ENCODE measurements at regions not wholly inside any gene's neighbourhood (a gene's known extent, or its start where the extent isn't known, plus 50 kb on each side); places are given as distances from the start of the nearest gene placed in this dataset.

DNA sequence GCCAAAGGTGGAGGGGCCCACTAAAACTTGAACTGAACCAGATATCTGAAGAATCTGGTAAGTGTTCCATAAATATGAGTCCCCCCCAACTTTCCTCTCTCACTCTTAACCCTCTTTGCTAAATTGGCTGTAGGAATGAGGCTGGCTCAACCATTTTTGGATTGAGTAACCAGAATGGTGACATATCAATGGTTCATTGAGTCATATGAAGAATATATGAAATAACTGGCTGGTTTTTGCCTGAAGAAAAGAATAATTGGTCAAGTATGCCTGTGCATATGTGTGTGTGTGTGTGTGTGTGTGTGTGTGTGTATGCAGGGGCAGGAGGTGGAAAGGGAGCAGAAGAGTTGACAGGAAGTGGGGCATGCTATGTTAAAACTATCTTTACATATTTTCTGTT is 472.9 kb upstream of the THBS1 start:
- H3K79me2 ChIP-seq (ENCODE audit: low read length), result no peaks in the 10 kb centered on the region
- no peaks in the 10 kb centered on the region for H3K9me2 ChIP-seq (replicated peaks; ENCODE audit: insufficient read depth, low read length)
- H3K9me3 ChIP-seq (ENCODE audit: low read length), result no peaks in the 10 kb centered on the region
- H3K27ac ChIP-seq (ENCODE audit: low read length), result no peak overlapping the region
- no peak for DNase-seq
- no peaks in the 10 kb centered on the region for H3K27me3 ChIP-seq (ENCODE audit: low read length)
- H3K36me3 ChIP-seq (ENCODE audit: insufficient read depth, low read length), result no peaks in the 10 kb centered on the region
- H3K4me1 ChIP-seq (ENCODE audit: low read length), result no peaks in the 10 kb centered on the region
- no peaks in the 10 kb centered on the region for H4K20me1 ChIP-seq (ENCODE audit: insufficient read depth, low read depth, low read length)
- no peak overlapping the region for H3K9ac ChIP-seq (ENCODE audit: low read length)
- H2AFZ ChIP-seq (ENCODE audit: low read length), result no peak overlapping the region
- no peak overlapping the region for H3K4me2 ChIP-seq (ENCODE audit: low read depth, low read length, poor library complexity, severe bottlenecking)
- no peak overlapping the region for H3K4me3 ChIP-seq (ENCODE audit: low read length)

DNA sequence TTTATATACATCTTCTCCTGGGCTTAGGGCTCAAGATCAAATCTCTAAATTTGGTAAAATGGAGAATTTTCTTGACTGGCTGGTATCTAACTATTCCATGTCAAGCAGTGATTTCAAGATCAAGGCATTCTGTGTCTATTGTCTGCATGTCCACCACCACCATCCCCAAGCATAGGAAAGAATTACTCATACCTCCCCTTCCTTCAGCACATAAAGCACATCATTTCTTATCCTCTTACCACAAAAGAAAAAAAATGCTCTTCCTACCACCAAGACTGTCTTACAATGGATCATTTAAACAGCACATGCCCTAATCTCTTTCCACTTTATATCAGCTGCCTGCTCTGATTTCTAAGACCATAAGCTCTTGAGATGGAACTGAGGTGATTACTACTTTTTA is 470.5 kb upstream of the THBS1 start:
- DNase-seq, result no peak
- Histone ChIP-seq H4K20me1 (ENCODE audit: insufficient read depth, low read depth, low read length) (no peaks in the 10 kb centered on the region), H3K4me1 (ENCODE audit: low read length) (no peaks in the 10 kb centered on the region), H3K36me3 (ENCODE audit: insufficient read depth, low read length) (no peaks in the 10 kb centered on the region), H3K27ac (ENCODE audit: low read length) (no peak overlapping the region), H3K9me2 (replicated peaks; ENCODE audit: insufficient read depth, low read length) (no peaks in the 10 kb centered on the region), H3K4me3 (ENCODE audit: low read length) (no peak overlapping the region), H3K4me2 (ENCODE audit: low read depth, low read length, poor library complexity, severe bottlenecking) (no peak overlapping the region), H3K9ac (ENCODE audit: low read length) (no peak overlapping the region), H3K79me2 (ENCODE audit: low read length) (no peaks in the 10 kb centered on the region), H3K27me3 (ENCODE audit: low read length) (no peaks in the 10 kb centered on the region), H3K9me3 (ENCODE audit: low read length) (no peaks in the 10 kb centered on the region), H2AFZ (ENCODE audit: low read length) (no peak overlapping the region)

DNA sequence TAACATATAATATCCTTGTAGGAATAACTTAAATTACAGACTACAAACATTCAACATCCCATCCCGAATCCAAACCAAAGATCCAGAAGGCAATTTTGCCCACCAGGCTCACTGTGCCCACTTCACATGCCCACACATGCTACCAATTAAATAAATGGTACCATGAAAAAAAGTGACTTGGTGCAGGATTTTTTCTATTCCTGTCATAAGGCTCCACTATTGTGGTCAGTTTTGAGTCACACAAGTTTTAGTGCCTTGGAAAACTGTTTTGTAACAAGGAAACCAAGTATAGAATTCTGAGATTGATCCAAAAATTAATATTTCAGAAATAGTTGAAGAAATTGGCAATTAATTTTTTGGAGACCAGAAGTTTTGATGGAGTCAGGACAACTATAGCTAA is 470.1 kb upstream of the THBS1 start:
- H3K4me3 ChIP-seq (ENCODE audit: low read length), result no peak overlapping the region

DNA sequence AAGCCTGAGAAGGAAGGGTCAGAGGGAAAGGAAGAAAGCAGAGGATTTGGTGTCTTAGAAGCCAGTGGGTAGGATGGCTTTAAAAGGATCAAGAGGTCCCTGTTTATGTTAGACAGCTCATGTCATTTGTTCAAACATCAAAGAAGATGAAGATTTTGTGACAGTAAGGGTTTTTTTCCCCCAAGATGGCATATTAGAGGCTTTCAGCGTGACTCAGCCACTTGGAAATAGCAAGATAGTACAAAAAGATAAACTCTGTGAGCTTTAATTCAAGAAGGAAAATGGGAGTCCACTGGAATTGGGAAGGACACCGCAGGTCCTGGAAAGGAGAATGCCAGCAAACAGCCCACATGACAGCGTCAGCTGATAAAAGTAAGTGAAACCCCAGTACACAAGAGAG is 467.1 kb upstream of the THBS1 start:
- H3K4me3 ChIP-seq (ENCODE audit: low read length), result no peak overlapping the region
- H3K27me3 ChIP-seq (ENCODE audit: low read length), result no peaks in the 10 kb centered on the region
- no peak overlapping the region for H3K27ac ChIP-seq (ENCODE audit: low read length)
- no peaks in the 10 kb centered on the region for H4K20me1 ChIP-seq (ENCODE audit: insufficient read depth, low read depth, low read length)
- no peak overlapping the region for H3K9ac ChIP-seq (ENCODE audit: low read length)
- H3K9me3 ChIP-seq (ENCODE audit: low read length), result no peaks in the 10 kb centered on the region; the same call in 1 of the 2 replicates
- H3K4me2 ChIP-seq (ENCODE audit: low read depth, low read length, poor library complexity, severe bottlenecking), result no peak overlapping the region
- no peaks in the 10 kb centered on the region for H3K79me2 ChIP-seq (ENCODE audit: low read length)
- H2AFZ ChIP-seq (ENCODE audit: low read length), result no peak overlapping the region
- H3K9me2 ChIP-seq (replicated peaks; ENCODE audit: insufficient read depth, low read length), result no peaks in the 10 kb centered on the region
- DNase-seq, result no peak
- no peaks in the 10 kb centered on the region for H3K36me3 ChIP-seq (ENCODE audit: insufficient read depth, low read length)
- H3K4me1 ChIP-seq (ENCODE audit: low read length), result no peaks in the 10 kb centered on the region

More for the DNA sequence above, 470.1 kb upstream of the THBS1 start:
- no peaks in the 10 kb centered on the region for H3K9me3 ChIP-seq (ENCODE audit: low read length)
- no peaks in the 10 kb centered on the region for H3K4me1 ChIP-seq (ENCODE audit: low read length)
- no peaks in the 10 kb centered on the region for H3K79me2 ChIP-seq (ENCODE audit: low read length)
- DNase-seq, result no peak
- H4K20me1 ChIP-seq (ENCODE audit: insufficient read depth, low read depth, low read length), result no peaks in the 10 kb centered on the region
- no peaks in the 10 kb centered on the region for H3K9me2 ChIP-seq (replicated peaks; ENCODE audit: insufficient read depth, low read length)
- H3K27me3 ChIP-seq (ENCODE audit: low read length), result no peaks in the 10 kb centered on the region
- H3K4me2 ChIP-seq (ENCODE audit: low read depth, low read length, poor library complexity, severe bottlenecking), result no peak overlapping the region
- no peak overlapping the region for H2AFZ ChIP-seq (ENCODE audit: low read length)
- H3K9ac ChIP-seq (ENCODE audit: low read length), result no peak overlapping the region
- H3K36me3 ChIP-seq (ENCODE audit: insufficient read depth, low read length), result no peaks in the 10 kb centered on the region
- no peak overlapping the region for H3K27ac ChIP-seq (ENCODE audit: low read length)

DNA sequence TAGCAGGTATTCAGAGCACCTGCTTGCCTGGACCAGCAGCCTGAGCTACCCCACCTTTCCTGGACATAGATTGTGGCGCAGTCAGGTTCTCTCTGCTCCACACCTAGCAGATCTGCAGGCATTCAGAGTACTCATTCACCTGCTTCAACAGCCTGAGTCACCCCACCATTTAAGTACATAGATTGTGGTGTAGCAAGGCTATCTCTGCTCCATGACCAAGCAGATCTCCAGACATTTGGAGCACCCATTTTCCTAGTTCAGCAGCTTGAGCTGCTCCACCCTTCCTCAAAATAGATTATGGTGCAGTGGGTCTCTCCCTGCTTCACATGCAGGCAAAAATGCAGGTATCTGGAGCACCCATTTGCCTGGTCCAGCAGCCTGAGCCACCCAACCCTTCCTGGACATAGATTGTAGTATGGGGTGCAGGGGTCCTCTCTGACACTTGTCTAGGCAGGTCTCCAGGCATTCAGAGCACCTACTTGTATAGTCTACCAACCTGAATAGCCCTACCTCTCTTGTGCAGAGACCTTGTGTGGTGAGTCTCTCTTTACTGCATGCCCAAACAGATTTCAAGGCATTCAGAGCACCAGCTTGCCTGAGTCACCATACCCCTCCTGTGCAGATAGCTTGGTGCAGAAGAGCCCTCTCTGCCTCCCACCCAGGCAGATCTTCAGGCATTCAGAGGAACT is 466.0 kb upstream of the THBS1 start:
- H4K20me1 ChIP-seq (ENCODE audit: insufficient read depth, low read depth, low read length), result no peaks in the 10 kb centered on the region
- H3K4me3 ChIP-seq (ENCODE audit: low read length), result no peak overlapping the region
- no peaks in the 10 kb centered on the region for H3K36me3 ChIP-seq (ENCODE audit: insufficient read depth, low read length)
- H3K27ac ChIP-seq (ENCODE audit: low read length), result no peak overlapping the region
- H3K4me1 ChIP-seq (ENCODE audit: low read length), result no peaks in the 10 kb centered on the region
- no peak overlapping the region for H2AFZ ChIP-seq (ENCODE audit: low read length)
- no peaks in the 10 kb centered on the region for H3K79me2 ChIP-seq (ENCODE audit: low read length)
- H3K9me3 ChIP-seq (ENCODE audit: low read length), result no peaks in the 10 kb centered on the region; the same call in 1 of the 2 replicates
- no peak overlapping the region for H3K9ac ChIP-seq (ENCODE audit: low read length)
- H3K9me2 ChIP-seq (replicated peaks; ENCODE audit: insufficient read depth, low read length), result no peaks in the 10 kb centered on the region
- H3K27me3 ChIP-seq (ENCODE audit: low read length), result no peaks in the 10 kb centered on the region
- no peak overlapping the region for H3K4me2 ChIP-seq (ENCODE audit: low read depth, low read length, poor library complexity, severe bottlenecking)
- no peak for DNase-seq

DNA sequence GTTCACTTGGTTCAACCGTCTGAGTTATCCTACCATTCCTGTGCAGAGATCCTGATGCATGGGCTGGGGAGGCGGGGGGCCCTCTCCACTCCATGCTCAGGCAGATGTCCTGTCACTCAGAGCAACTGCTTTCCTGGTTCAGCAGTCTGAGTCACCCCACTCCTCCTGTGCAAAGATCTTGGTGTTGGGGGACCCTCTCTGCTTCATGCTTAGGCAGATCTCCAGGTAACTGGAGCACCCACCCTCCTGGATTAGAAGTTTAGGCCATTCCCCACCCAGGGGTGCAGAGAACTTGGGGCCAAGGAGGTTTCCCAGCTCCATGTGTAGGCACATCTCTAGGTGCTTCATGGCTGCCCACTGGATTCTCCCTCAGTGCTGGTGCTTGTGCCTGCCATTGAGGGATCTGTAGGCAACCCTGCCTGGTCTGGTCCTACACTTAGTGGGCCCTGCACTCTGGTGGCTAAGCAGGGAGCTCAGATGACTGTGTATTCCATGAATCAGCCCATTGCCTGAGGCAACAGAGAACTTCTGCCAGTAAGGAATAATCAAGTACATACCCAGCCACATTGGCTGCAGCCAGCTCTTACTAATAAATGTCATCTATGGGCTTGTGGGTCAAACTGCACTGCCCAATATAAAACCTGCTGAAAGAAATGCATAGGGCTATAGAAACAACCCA is 465.4 kb upstream of the THBS1 start:
- H3K27me3 ChIP-seq (ENCODE audit: low read length), result no peaks in the 10 kb centered on the region
- no peaks in the 10 kb centered on the region for H3K36me3 ChIP-seq (ENCODE audit: insufficient read depth, low read length)
- no peak for DNase-seq
- no peaks in the 10 kb centered on the region for H3K9me2 ChIP-seq (replicated peaks; ENCODE audit: insufficient read depth, low read length)
- no peak overlapping the region for H3K4me2 ChIP-seq (ENCODE audit: low read depth, low read length, poor library complexity, severe bottlenecking)
- H2AFZ ChIP-seq (ENCODE audit: low read length), result no peak overlapping the region
- H3K79me2 ChIP-seq (ENCODE audit: low read length), result no peaks in the 10 kb centered on the region
- no peak overlapping the region for H3K4me3 ChIP-seq (ENCODE audit: low read length)
- no peak overlapping the region for H3K9ac ChIP-seq (ENCODE audit: low read length)
- H3K27ac ChIP-seq (ENCODE audit: low read length), result no peak overlapping the region
- H3K9me3 ChIP-seq (ENCODE audit: low read length), result no peaks in the 10 kb centered on the region; the same call in 1 of the 2 replicates
- no peaks in the 10 kb centered on the region for H4K20me1 ChIP-seq (ENCODE audit: insufficient read depth, low read depth, low read length)
- no peaks in the 10 kb centered on the region for H3K4me1 ChIP-seq (ENCODE audit: low read length)

DNA sequence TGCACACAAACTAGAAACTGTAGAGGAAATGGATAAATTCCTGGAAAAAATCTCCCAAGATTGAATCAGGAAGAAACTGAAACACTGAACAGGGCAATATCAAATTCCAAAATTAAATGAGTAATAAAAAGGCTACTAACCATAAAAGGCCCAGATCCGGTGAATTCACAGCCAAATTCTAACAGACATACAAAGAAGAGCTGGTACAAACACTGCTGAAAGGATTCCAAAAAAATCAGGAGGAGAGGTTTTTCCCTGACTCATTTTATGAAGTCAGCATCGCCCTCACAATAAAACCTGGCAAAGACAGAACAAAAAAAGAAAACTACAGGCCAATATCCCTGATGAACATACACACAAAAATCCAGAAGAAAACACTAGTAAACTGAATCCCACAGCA is 462.4 kb upstream of the THBS1 start:
- H2AFZ ChIP-seq (ENCODE audit: low read length), result no peak overlapping the region
- no peaks in the 10 kb centered on the region for H3K9me2 ChIP-seq (replicated peaks; ENCODE audit: insufficient read depth, low read length)
- DNase-seq, result no peak
- H3K4me2 ChIP-seq (ENCODE audit: low read depth, low read length, poor library complexity, severe bottlenecking), result no peak overlapping the region
- no peaks in the 10 kb centered on the region for H3K4me1 ChIP-seq (ENCODE audit: low read length)
- H3K9ac ChIP-seq (ENCODE audit: low read length), result no peak overlapping the region
- no peaks in the 10 kb centered on the region for H4K20me1 ChIP-seq (ENCODE audit: insufficient read depth, low read depth, low read length)
- H3K27me3 ChIP-seq (ENCODE audit: low read length), result no peaks in the 10 kb centered on the region
- no peak overlapping the region for H3K4me3 ChIP-seq (ENCODE audit: low read length)
- H3K36me3 ChIP-seq (ENCODE audit: insufficient read depth, low read length), result no peaks in the 10 kb centered on the region
- no peaks in the 10 kb centered on the region; the same call in 1 of the 2 replicates for H3K9me3 ChIP-seq (ENCODE audit: low read length)
- H3K27ac ChIP-seq (ENCODE audit: low read length), result no peak overlapping the region
- H3K79me2 ChIP-seq (ENCODE audit: low read length), result no peaks in the 10 kb centered on the region

DNA sequence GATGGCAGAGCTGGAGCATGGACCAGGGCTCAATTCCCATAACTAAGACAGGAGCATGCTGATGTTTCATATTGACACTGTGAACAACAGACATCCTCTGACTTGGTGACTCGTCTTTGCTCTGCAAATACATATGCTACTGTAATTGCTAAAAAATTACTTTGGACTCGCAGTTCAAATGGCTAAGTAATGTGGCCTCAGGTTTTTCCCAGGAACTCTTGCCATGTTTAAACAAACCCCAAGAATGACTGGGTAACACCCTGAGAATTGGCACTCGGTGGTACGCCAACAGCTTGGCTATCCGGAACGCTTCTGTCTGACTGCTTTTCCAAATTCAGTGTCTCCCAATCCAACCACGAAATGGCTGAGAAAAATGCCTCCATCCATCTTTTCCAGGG is 456.7 kb upstream of the THBS1 start:
- H3K27ac ChIP-seq (ENCODE audit: low read length), result no peak overlapping the region
- no peaks in the 10 kb centered on the region for H3K9me2 ChIP-seq (replicated peaks; ENCODE audit: insufficient read depth, low read length)
- H3K4me3 ChIP-seq (ENCODE audit: low read length), result no peak overlapping the region
- H3K9me3 ChIP-seq (ENCODE audit: low read length), result no peaks in the 10 kb centered on the region
- H3K4me1 ChIP-seq (ENCODE audit: low read length), result no peaks in the 10 kb centered on the region
- no peak overlapping the region for H3K4me2 ChIP-seq (ENCODE audit: low read depth, low read length, poor library complexity, severe bottlenecking)
- H4K20me1 ChIP-seq (ENCODE audit: insufficient read depth, low read depth, low read length), result no peaks in the 10 kb centered on the region
- H3K9ac ChIP-seq (ENCODE audit: low read length), result no peak overlapping the region
- H2AFZ ChIP-seq (ENCODE audit: low read length), result no peak overlapping the region
- H3K79me2 ChIP-seq (ENCODE audit: low read length), result no peaks in the 10 kb centered on the region
- no peaks in the 10 kb centered on the region for H3K36me3 ChIP-seq (ENCODE audit: insufficient read depth, low read length)
- no peak for DNase-seq
- H3K27me3 ChIP-seq (ENCODE audit: low read length), result no peaks in the 10 kb centered on the region

Measured in Karpas-422 (cell line).